ENCODE measurements at regions not wholly inside any gene's neighbourhood (a gene's known extent, or its start where the extent isn't known, plus 50 kb on each side); places are given as distances from the start of the nearest gene placed in this dataset.
"Not testable (repeated sequence)": the region's sequence is repeated elsewhere in the genome, so short reads cannot be mapped to it uniquely, and the experiment has no call there.

DNA sequence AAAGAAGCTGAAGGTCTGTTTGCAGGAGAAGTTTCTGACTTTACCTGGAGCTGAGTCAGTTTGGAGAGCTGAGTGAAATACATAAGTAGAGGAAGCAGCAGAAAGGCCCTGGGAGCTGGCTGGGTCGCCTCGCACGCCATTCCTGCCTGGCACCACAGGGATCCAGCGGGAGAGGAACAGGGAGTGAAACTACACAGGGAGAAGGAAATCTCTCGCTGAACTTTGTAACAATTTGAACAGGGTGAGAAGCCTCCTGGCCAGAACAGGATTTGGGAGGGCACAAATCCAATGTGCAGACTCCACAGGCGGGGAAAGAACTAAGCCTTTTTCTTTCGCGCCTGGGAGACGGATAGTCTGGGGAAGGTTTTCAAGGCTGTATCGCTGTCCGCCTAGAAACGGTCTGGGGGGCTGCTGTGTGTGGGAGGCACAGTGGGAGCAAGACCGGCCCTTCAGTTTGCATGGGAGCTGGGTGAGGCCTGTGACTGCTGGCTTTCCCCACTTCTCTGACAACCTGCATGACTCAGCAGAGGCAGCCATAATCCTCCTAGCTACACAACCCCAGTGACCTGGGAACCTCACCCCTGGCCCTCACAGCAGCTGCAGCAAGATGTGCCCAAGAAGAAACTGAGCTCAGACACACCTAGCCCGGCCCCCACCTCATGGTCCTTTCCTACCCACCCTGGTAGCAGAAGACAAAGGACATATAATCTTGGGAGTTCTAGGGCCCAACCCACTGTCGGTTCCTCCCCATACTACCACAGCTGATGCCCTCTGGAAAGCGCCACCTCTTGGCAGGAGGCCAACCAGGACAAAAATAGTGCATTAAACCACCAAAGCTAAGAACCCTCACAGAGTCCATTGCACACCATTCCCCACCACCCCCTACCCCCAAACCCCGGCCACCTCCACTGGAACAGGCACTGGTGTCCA lies 778.6 kb downstream of the KCNJ2 start:
- no peak overlapping the region for H3K4me3 ChIP-seq (ENCODE audit: low read length)
- H3K9me3 ChIP-seq (ENCODE audit: low read length) = no peaks in the 10 kb centered on the region
- no peaks in the 10 kb centered on the region for H3K36me3 ChIP-seq (ENCODE audit: insufficient read depth, low read length)
- H3K27me3 ChIP-seq (ENCODE audit: insufficient read depth, low read length) = no peaks in the 10 kb centered on the region
- no peaks in the 10 kb centered on the region for H3K4me1 ChIP-seq (ENCODE audit: insufficient read depth, low read length)
- H2AFZ ChIP-seq (ENCODE audit: low read depth, low read length) = no peak overlapping the region

DNA sequence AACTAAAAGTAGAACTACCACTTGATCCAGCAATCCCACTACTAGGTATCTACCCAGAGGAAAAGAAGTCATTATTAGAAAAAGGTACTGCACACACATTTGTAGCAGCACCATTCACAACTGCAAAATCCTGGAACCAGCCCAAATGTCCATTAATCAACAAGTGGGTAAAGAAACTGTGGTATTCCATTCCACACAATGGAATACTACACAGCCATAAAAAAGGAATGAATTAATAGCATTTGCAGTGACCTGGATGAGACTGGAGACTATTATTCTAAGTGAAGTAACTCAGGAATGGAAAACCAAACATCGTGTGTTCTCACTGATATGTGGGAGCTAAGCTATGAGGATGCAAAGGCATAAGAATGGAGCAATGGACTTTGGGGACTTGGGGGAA lies 783.8 kb downstream of the KCNJ2 start:
- H3K9me3 ChIP-seq (ENCODE audit: low read length); H3K4me1 ChIP-seq (ENCODE audit: insufficient read depth, low read length); H3K4me3 ChIP-seq (ENCODE audit: low read length); H2AFZ ChIP-seq (ENCODE audit: low read depth, low read length); H3K27me3 ChIP-seq (ENCODE audit: insufficient read depth, low read length); H3K36me3 ChIP-seq (ENCODE audit: insufficient read depth, low read length): not testable (repeated sequence)

DNA sequence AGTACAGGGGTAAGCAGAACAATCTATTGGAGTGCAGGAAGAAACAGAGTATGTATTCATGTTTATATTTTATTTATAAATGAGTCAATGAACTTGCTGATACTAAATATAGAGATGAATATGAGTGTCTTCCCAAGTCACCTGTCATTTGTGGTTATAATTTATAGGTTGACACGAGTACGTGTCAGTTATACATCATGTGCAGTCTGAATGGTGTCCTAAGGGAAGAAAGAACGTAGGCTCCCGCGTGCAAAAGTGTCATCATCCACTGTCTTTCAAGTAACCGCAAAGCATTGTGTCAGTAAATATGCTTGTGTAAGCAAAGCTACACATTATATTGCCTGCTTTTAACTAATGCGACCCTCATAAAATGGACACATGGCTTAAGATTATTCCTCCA lies 786.1 kb downstream of the KCNJ2 start:
- Histone ChIP-seq H3K4me3 (ENCODE audit: low read length) (no peak overlapping the region), H2AFZ (ENCODE audit: low read depth, low read length) (no peak overlapping the region), H3K27me3 (ENCODE audit: insufficient read depth, low read length) (no peaks in the 10 kb centered on the region), H3K9me3 (ENCODE audit: low read length) (no peaks in the 10 kb centered on the region), H3K4me1 (ENCODE audit: insufficient read depth, low read length) (no peaks in the 10 kb centered on the region), H3K36me3 (ENCODE audit: insufficient read depth, low read length) (no peaks in the 10 kb centered on the region)

DNA sequence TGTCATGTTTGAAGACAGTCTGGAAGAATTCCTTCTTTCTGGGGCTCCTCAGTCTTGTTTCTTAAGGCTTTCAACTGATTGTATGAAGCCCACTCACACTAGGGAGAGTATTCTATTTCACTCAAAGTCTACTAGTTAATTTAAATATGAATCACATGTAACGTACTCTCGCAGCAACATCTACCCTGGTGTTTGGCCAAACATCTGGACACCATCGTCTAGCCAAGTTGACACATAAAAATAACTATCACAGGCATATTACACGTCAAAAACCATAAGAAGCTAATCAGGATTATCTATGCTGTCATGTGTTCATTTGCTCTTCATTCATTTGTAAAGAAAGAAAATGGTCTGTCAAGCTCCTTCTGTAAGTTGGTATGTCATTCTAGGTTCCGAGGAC lies 787.4 kb downstream of the KCNJ2 start:
- Histone ChIP-seq H3K4me3 (ENCODE audit: low read length) (no peak overlapping the region), H3K27me3 (ENCODE audit: insufficient read depth, low read length) (no peaks in the 10 kb centered on the region), H3K4me1 (ENCODE audit: insufficient read depth, low read length) (no peaks in the 10 kb centered on the region), H2AFZ (ENCODE audit: low read depth, low read length) (no peak overlapping the region), H3K9me3 (ENCODE audit: low read length) (no peaks in the 10 kb centered on the region), H3K36me3 (ENCODE audit: insufficient read depth, low read length) (no peaks in the 10 kb centered on the region)

DNA sequence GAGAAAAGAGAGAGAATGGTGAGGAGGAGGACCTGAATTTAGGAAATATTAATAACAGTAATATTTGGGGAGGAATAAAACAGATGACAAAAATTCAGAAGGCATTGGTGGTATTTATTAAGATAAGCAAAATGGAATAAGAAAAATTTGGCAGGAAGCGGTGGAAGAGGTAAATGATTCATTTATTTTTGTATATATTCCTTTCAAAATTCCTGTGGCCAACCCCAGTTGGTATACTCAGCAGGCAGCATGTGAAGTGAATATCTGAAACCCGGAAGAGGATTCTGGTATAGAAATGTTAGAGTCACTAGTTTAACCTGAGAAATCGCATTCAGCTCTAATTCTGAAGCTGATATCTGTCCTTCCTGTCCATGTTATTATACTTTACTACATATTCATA lies 792.0 kb downstream of the KCNJ2 start:
- H3K4me1 ChIP-seq (ENCODE audit: insufficient read depth, low read length) = no peaks in the 10 kb centered on the region
- no peak overlapping the region for H2AFZ ChIP-seq (ENCODE audit: low read depth, low read length)
- H3K36me3 ChIP-seq (ENCODE audit: insufficient read depth, low read length) = no peaks in the 10 kb centered on the region
- H3K4me3 ChIP-seq (ENCODE audit: low read length) = no peak overlapping the region
- no peaks in the 10 kb centered on the region for H3K9me3 ChIP-seq (ENCODE audit: low read length)
- H3K27me3 ChIP-seq (ENCODE audit: insufficient read depth, low read length) = no peaks in the 10 kb centered on the region

DNA sequence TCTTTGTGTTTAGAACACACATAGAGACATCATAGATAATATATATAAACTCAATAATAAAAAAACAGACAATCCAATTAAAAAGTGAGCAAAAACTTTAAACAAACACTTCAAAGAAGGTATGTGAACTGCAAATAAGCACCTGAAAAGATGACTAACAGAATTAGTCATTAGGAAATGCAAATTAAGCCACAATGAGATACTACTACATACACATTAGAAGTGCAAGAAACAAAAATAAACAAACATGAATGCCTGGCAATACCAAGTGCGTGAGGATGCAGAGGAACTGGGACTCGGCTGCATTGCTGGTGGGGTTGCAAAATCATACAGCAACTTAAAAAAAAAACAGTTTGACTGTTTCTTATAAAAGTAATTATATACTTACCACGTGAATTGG lies 799.0 kb downstream of the KCNJ2 start:
- no peak overlapping the region for H3K4me3 ChIP-seq (ENCODE audit: low read length)
- H2AFZ ChIP-seq (ENCODE audit: low read depth, low read length) = no peak overlapping the region
- H3K36me3 ChIP-seq (ENCODE audit: insufficient read depth, low read length) = no peaks in the 10 kb centered on the region
- H3K9me3 ChIP-seq (ENCODE audit: low read length) = no peaks in the 10 kb centered on the region
- no peaks in the 10 kb centered on the region for H3K4me1 ChIP-seq (ENCODE audit: insufficient read depth, low read length)
- H3K27me3 ChIP-seq (ENCODE audit: insufficient read depth, low read length) = no peaks in the 10 kb centered on the region

DNA sequence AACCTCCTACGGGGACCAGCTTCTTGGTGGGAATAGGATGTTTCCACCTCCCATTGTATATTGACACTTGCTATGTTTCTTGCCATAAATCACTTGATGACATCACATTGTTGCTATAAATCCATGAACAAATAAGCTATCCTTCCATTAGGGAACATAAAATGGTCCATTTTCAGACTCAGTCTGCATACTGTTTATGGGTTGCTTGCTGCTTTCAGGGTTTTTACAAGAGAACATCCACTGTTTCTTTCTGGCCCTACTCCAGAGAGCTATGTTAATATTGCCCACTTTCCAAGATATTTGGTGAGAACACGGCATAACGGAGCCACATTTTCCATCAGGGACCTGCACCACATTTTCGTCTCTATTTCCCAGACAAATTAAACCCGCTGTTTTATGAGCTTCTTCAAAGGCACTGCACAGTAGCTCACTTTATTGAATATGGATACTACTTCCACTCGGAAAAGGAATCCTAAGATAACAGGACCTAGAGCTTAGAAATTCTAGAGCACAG lies 800.2 kb downstream of the KCNJ2 start:
- no peaks in the 10 kb centered on the region for H3K4me1 ChIP-seq (ENCODE audit: insufficient read depth, low read length)
- H3K9me3 ChIP-seq (ENCODE audit: low read length) = no peaks in the 10 kb centered on the region
- H3K36me3 ChIP-seq (ENCODE audit: insufficient read depth, low read length) = no peaks in the 10 kb centered on the region
- H2AFZ ChIP-seq (ENCODE audit: low read depth, low read length) = no peak overlapping the region
- no peaks in the 10 kb centered on the region for H3K27me3 ChIP-seq (ENCODE audit: insufficient read depth, low read length)
- no peak overlapping the region for H3K4me3 ChIP-seq (ENCODE audit: low read length)

DNA sequence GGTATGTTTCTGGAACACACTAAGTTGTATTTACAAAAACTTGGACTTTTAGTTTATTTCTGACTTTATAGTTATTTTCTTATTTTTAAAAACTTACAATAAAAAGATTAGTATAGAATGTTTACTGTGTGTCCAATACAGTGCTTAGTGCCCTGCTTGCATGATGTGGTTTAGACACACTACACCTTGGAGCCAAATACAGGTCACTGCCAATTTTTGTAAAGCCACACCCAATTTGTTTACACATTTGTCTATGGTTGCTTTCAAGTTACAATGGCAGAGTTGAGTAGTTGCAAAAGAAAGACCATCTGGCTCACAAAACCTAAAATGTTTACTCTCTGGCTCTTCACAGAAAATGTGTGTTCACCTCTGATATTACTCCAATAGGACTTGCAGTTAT lies 807.1 kb downstream of the KCNJ2 start:
- Histone ChIP-seq H3K4me3 (ENCODE audit: low read length) (no peak overlapping the region), H3K4me1 (ENCODE audit: insufficient read depth, low read length) (no peaks in the 10 kb centered on the region), H3K27me3 (ENCODE audit: insufficient read depth, low read length) (no peaks in the 10 kb centered on the region), H3K36me3 (ENCODE audit: insufficient read depth, low read length) (no peaks in the 10 kb centered on the region), H2AFZ (ENCODE audit: low read depth, low read length) (no peak overlapping the region), H3K9me3 (ENCODE audit: low read length) (no peaks in the 10 kb centered on the region)

DNA sequence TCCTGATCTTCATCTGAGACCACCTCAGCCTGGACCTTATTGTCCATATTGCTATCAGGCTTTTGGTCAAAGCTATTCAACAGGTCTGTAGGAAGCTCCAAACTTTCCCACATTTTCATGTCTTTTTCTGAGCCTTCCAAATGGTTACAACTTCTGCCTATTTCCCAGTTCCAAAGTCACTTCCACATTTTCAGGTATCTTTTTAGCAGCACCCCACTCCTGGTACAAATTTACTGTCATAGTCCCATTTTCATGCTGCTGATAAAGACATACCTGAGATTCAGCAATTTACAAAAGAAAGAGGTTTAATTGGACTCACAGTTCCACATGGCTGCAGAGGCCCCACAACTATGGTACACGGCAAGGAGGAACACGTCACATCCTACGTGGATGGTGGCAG lies 815.5 kb downstream of the KCNJ2 start:
- Histone ChIP-seq H3K9me3 (ENCODE audit: low read length) (peaks cover 4% of the 10 kb centered on the region), H3K27me3 (ENCODE audit: insufficient read depth, low read length) (no peaks in the 10 kb centered on the region), H2AFZ (ENCODE audit: low read depth, low read length) (no peak overlapping the region), H3K36me3 (ENCODE audit: insufficient read depth, low read length) (no peaks in the 10 kb centered on the region), H3K4me3 (ENCODE audit: low read length) (no peak overlapping the region), H3K4me1 (ENCODE audit: insufficient read depth, low read length) (peaks cover 21% of the 10 kb centered on the region)

DNA sequence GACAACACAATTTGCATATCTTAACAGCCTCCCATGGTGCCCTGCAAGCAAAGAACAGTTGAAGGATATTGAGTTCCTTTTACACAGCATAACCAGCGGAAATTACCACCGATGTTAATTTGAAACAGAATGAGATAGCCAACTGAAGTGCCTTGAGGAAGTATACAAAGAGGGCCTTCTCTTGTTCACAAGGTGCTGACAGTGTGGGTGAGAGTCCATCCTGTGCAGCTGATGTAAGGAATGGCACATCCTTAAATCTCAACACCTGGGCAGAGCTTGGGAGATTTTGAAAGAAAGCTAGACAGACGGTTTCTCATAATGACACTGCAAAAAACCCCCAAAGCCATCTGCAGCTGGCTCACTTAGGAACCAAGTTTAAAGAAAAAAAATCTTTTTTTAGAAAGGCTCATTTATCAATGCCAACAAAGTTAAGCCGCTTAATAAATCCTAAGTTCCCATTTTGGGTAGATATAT lies 818.6 kb downstream of the KCNJ2 start:
- H3K9me3 ChIP-seq (ENCODE audit: low read length) = peaks cover 4% of the 10 kb centered on the region
- H2AFZ ChIP-seq (ENCODE audit: low read depth, low read length) = no peak overlapping the region
- no peak overlapping the region for H3K4me3 ChIP-seq (ENCODE audit: low read length)
- H3K4me1 ChIP-seq (ENCODE audit: insufficient read depth, low read length) = peaks cover 28% of the 10 kb centered on the region
- H3K36me3 ChIP-seq (ENCODE audit: insufficient read depth, low read length) = no peaks in the 10 kb centered on the region
- H3K27me3 ChIP-seq (ENCODE audit: insufficient read depth, low read length) = no peaks in the 10 kb centered on the region

DNA sequence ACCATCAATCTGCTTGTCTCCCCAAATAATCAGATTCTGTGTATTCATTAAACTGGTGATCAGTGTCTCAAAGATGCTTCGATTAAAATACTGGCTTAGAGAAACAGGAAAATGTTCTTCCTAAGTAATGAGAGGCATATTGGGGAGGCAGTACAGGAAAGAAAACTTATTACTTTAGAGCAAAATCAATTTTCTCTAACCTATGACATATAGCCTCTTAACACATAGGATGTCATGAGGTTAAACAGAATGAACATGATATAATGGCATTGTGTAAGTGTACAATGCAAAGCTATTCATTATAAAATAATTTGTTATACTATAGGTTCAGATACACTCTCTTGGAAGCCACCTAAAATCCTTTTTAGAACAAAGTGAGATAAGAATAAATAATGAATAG lies 819.3 kb downstream of the KCNJ2 start:
- peaks cover 28% of the 10 kb centered on the region for H3K4me1 ChIP-seq (ENCODE audit: insufficient read depth, low read length)
- no peak overlapping the region for H3K4me3 ChIP-seq (ENCODE audit: low read length)
- H3K36me3 ChIP-seq (ENCODE audit: insufficient read depth, low read length) = no peaks in the 10 kb centered on the region
- H3K27me3 ChIP-seq (ENCODE audit: insufficient read depth, low read length) = no peaks in the 10 kb centered on the region
- H2AFZ ChIP-seq (ENCODE audit: low read depth, low read length) = no peak overlapping the region
- peaks cover 4% of the 10 kb centered on the region for H3K9me3 ChIP-seq (ENCODE audit: low read length)

DNA sequence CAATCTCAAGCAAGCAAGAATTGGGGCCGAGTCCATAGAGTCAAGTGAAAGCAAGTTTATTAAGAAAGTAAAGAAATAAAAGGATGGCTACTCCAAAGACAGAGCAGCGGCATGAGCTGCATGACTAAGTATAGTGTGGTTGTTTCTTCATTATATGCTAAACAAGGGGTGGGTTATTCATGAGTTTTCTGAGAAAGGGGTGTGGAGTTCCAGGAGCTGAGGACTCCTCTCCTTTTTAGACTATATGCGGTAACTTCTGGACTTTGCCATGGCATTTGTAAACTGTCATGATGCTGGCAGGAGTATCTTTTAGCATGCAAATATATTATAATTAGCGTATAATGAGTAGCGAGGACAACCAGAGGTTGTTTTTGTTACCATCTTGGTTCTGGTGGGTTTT lies 819.9 kb downstream of the KCNJ2 start:
- no peaks in the 10 kb centered on the region for H3K27me3 ChIP-seq (ENCODE audit: insufficient read depth, low read length)
- peaks cover 4% of the 10 kb centered on the region for H3K9me3 ChIP-seq (ENCODE audit: low read length)
- H2AFZ ChIP-seq (ENCODE audit: low read depth, low read length) = no peak overlapping the region
- H3K36me3 ChIP-seq (ENCODE audit: insufficient read depth, low read length) = no peaks in the 10 kb centered on the region
- H3K4me3 ChIP-seq (ENCODE audit: low read length) = no peak overlapping the region
- peaks cover 28% of the 10 kb centered on the region for H3K4me1 ChIP-seq (ENCODE audit: insufficient read depth, low read length)

DNA sequence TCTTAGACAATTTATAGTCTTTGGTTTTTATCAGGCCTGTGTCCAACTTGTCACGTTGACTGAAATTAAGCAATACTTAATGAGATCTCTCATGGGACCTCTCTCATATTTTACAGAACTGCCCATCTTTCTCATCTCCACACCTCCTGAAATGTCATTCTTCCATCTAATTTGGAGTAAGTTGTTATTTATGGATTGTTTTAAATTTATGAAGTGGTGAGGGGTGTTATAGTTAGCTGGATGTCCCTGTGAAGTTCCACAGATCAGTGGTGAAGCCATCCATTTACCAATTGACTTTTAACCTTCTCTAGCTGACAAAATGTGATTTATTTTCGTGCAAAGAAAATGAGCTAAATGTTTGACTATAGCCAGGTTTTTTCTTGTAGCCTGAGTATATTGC lies 824.9 kb downstream of the KCNJ2 start:
- Histone ChIP-seq H3K4me1 (ENCODE audit: insufficient read depth, low read length) (peaks cover 14% of the 10 kb centered on the region), H2AFZ (ENCODE audit: low read depth, low read length) (no peak overlapping the region), H3K4me3 (ENCODE audit: low read length) (no peak overlapping the region), H3K9me3 (ENCODE audit: low read length) (no peaks in the 10 kb centered on the region), H3K36me3 (ENCODE audit: insufficient read depth, low read length) (no peaks in the 10 kb centered on the region), H3K27me3 (ENCODE audit: insufficient read depth, low read length) (no peaks in the 10 kb centered on the region)

DNA sequence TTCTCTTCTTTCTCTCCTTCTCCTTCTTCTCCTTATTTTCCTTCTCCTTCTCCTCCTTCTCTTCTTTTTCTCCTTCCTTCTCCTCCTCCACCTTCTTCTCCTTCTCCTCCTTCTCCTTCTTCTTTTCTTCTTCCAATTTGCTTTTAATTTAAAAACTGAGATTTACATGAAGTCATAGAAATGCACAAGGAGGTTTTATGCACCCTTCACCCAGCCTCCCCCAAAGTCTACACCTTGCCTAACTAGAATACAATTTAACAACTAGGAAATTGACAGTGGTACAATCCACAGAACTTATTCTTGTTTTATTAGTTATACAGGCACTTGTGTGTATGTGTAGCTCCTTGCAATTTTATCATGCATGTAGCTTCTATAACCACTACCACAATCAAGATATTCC lies 826.7 kb downstream of the KCNJ2 start:
- Histone ChIP-seq H3K4me1 (ENCODE audit: insufficient read depth, low read length) (no peaks in the 10 kb centered on the region), H3K27me3 (ENCODE audit: insufficient read depth, low read length) (no peaks in the 10 kb centered on the region), H3K36me3 (ENCODE audit: insufficient read depth, low read length) (no peaks in the 10 kb centered on the region), H3K4me3 (ENCODE audit: low read length) (no peak overlapping the region), H3K9me3 (ENCODE audit: low read length) (no peaks in the 10 kb centered on the region), H2AFZ (ENCODE audit: low read depth, low read length) (no peak overlapping the region)
